ENCODE measurements at regions not wholly inside any gene's neighbourhood (a gene's known extent, or its start where the extent isn't known, plus 50 kb on each side); places are given as distances from the start of the nearest gene placed in this dataset.

GRCh38 chr4:166501941-166502382 lies 628.9 kb downstream of the TLL1 start (continued):
- TF ChIP-seq, protein P1, sequence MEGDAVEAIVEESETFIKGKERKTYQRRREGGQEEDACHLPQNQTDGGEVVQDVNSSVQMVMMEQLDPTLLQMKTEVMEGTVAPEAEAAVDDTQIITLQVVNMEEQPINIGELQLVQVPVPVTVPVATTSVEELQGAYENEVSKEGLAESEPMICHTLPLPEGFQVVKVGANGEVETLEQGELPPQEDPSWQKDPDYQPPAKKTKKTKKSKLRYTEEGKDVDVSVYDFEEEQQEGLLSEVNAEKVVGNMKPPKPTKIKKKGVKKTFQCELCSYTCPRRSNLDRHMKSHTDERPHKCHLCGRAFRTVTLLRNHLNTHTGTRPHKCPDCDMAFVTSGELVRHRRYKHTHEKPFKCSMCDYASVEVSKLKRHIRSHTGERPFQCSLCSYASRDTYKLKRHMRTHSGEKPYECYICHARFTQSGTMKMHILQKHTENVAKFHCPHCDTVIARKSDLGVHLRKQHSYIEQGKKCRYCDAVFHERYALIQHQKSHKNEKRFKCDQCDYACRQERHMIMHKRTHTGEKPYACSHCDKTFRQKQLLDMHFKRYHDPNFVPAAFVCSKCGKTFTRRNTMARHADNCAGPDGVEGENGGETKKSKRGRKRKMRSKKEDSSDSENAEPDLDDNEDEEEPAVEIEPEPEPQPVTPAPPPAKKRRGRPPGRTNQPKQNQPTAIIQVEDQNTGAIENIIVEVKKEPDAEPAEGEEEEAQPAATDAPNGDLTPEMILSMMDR (IDR thresholded peaks at IDR 0.05 in 2 of 3, conservative IDR thresholded peaks at IDR 0.05 in 1 of 3; ENCODE audit: insufficient read depth in 2 of 3, low read depth in 1 of 3, low read length in 3 of 3), result peak; percentile 13 to 38 (median 37); a peak in 4 of 6 replicates
- TF ChIP-seq ZNF316 (IDR thresholded peaks at IDR 0.05), result no peak
- TF ChIP-seq TCF7 (IDR thresholded peaks at IDR 0.05; ENCODE audit: borderline replicate concordance), result no peak
- no peak for TF ChIP-seq ZKSCAN3 (CRISPR knock-in tag; IDR thresholded peaks at IDR 0.05)
- no peak for TF ChIP-seq C11orf30 (IDR thresholded peaks at IDR 0.05; ENCODE audit: low read depth)
- TF ChIP-seq HEY1 (CRISPR knock-in tag; IDR thresholded peaks at IDR 0.05; ENCODE audit: borderline replicate concordance), result no peak

DNA sequence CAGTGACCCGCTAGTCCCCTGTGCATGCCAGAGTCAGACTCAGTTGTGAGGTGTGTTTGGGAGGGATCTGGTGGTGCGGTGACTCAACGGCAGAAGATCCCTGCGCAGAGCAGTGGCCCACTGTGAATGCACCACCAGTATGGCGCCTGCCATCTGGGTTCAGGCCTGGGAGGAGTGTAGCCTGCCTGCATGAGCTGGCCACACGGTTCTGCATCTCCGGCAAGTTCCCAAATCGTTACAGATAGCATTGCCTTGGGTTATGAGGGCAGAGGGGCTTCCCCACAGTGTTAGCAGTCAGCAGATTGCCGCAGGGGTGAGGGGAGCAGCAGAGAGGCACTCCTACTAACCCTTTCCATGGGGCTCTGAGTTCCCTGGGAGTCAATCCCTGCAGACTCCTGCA lies 629.6 kb downstream of the TLL1 start:
- H4K20me1 ChIP-seq (replicated peaks; ENCODE audit: control insufficient read depth, insufficient read depth, low read length), result no peaks in the 10 kb centered on the region

More for the DNA sequence above, 629.6 kb downstream of the TLL1 start:
- in situ Hi-C loops (cut with MboI) (no loop called here), intact Hi-C loops (cut with micrococcal nuclease) (no loop called here)
- H3K4me1 ChIP-seq (replicated peaks in 1 of 2; ENCODE audit: control insufficient read depth in 2 of 2, insufficient read depth in 2 of 2, low read length in 2 of 2), result no peaks in the 10 kb centered on the region
- no peak overlapping the region for H3K4me3 ChIP-seq
- ChIA-PET POLR2A (no interaction called here), CTCF (ENCODE audit: low intra/inter-chr PET ratio) (no interaction called here)
- H3K27ac ChIP-seq (ENCODE audit: extremely low read depth, low read depth, low read length), result no peak overlapping the region
- no TSS peak for BruUV-seq (replicated peaks)
- H3K9me1 ChIP-seq (ENCODE audit: control insufficient read depth, insufficient read depth, low read length), result no peaks in the 10 kb centered on the region
- H3K4me2 ChIP-seq (ENCODE audit: insufficient read depth, low read length), result no peak overlapping the region
- no peaks in the 10 kb centered on the region for H3K79me2 ChIP-seq (ENCODE audit: control insufficient read depth, insufficient read depth, low read length)
- H2AFZ ChIP-seq (ENCODE audit: low read depth, low read length), result no peak overlapping the region
- whole genome bisulfite sequencing (ENCODE audit: insufficient coverage, low coverage, missing lambda C conversion rate), result 0% methylated on average over 9 of the region's 9 CpGs
- no peak overlapping the region for H3K9ac ChIP-seq (ENCODE audit: insufficient read depth in 1 of 2, low read depth in 2 of 2, low read length in 2 of 2)
- FAIRE-seq (no peak), DNase-seq (ENCODE audit: extremely low read depth in 1 of 4, low spot score in 3 of 4) (no peak), ATAC-seq (no peak)
- no peaks in the 10 kb centered on the region for H3K36me3 ChIP-seq (ENCODE audit: control insufficient read depth, insufficient read depth, low read length)
- H3K27me3 ChIP-seq (ENCODE audit: control insufficient read depth in 2 of 2, insufficient read depth in 2 of 2, low read length in 2 of 2), result no peaks in the 10 kb centered on the region
- no peaks in the 10 kb centered on the region for H3K9me3 ChIP-seq (replicated peaks; ENCODE audit: control insufficient read depth, insufficient read depth, low read depth, low read length)
- TF ChIP-seq ZBED1 (IDR thresholded peaks at IDR 0.05) (no peak), ZNF449 (CRISPR knock-in tag; IDR thresholded peaks at IDR 0.05) (no peak), ZNF184 (CRISPR knock-in tag; IDR thresholded peaks at IDR 0.05) (no peak), RAD51 (IDR thresholded peaks at IDR 0.05; ENCODE audit: borderline replicate concordance, low read depth) (no peak), MXI1 (IDR thresholded peaks at IDR 0.05; ENCODE audit: low read depth, low read length) (no peak), ARID3A (IDR thresholded peaks at IDR 0.05; ENCODE audit: borderline replicate concordance, low read depth, low read length) (no peak), FOXA3 (CRISPR knock-in tag; conservative IDR thresholded peaks at IDR 0.05 in 1 of 2, IDR thresholded peaks at IDR 0.05 in 1 of 2) (no peak), PTRF (tag; IDR thresholded peaks at IDR 0.05) (no peak)
